K562 (cell line): ENCODE measurements at regions not wholly inside any gene's neighbourhood (a gene's known extent, or its start where the extent isn't known, plus 50 kb on each side); places are given as distances from the start of the nearest gene placed in this dataset.

Experiments used
- MEF2D ChIP-seq: conservative IDR thresholded peaks from 2 replicates; pipeline ENCODE4 v1.6.1; 2016; ENCODE audit warnings: low read depth, missing genetic modification characterization, missing compliant biosample characterization
- PATZ1 ChIP-seq: fragments of 250-450 bp; sonication (Bioruptor Pico); IDR thresholded peaks from 2 replicates; pipeline ENCODE4 v1.5.0; 2020; ENCODE audit warnings: mild to moderate bottlenecking, borderline replicate concordance
- SMAD3 ChIP-seq: fragments of 450-650 bp; formaldehyde crosslinking; conservative IDR thresholded peaks from 2 replicates; pipeline ENCODE4 v1.4.0; 2020; ENCODE audit warnings: mild to moderate bottlenecking
- TOE1 ChIP-seq, 2 experiments: fragments of 450-650 bp in 1 of 2; sonication (generic) in 1 of 2; formaldehyde crosslinking in 1 of 2; IDR thresholded peaks; 2 replicates each; pipeline versions ENCODE4 v1.7.1 to v1.8.0; 2016 to 2022; ENCODE audit warnings: borderline replicate concordance in 2 of 2, mild to moderate bottlenecking in 2 of 2, antibody characterized with exemption in 1 of 2, inconsistent platforms in 1 of 2, low read depth in 1 of 2, missing genetic modification reagents in 1 of 2, moderate library complexity in 1 of 2
- ZBTB11 ChIP-seq, 3 experiments: fragments of 200-800 bp in 1 of 3; fragments of 250-450 bp in 1 of 3; fragments of 450-650 bp in 1 of 3; sonication (Bioruptor Pico) in 1 of 3; sonication (Bioruptor generic) in 1 of 3; formaldehyde crosslinking in 1 of 3; IDR thresholded peaks; 2 replicates each; pipeline versions ENCODE4 v1.6.1 to v1.8.0; 2016 to 2022; ENCODE audit warnings: mild to moderate bottlenecking in 2 of 3, missing genetic modification characterization in 2 of 3, missing compliant biosample characterization in 1 of 3, moderate library complexity in 1 of 3
- ZNF134 ChIP-seq: fragments of 250-450 bp; sonication (Bioruptor Pico); conservative IDR thresholded peaks from 2 replicates; pipeline ENCODE4 v1.4.0; 2020
- ZNF407 ChIP-seq: fragments of 450-650 bp; IDR thresholded peaks from 2 replicates; pipeline ENCODE4 v1.6.1; 2016; ENCODE audit warnings: low read depth
- ZNF589 ChIP-seq: fragments of 200-800 bp; sonication (Bioruptor generic); IDR thresholded peaks from 2 replicates; pipeline ENCODE4 v1.6.1; 2016; ENCODE audit warnings: low read depth, missing genetic modification characterization, missing compliant biosample characterization
- ZNF696 ChIP-seq: fragments of 250-450 bp; sonication (Bioruptor Pico); conservative IDR thresholded peaks from 2 replicates; pipeline ENCODE4 v1.4.0; 2020; ENCODE audit warnings: mild to moderate bottlenecking, moderate library complexity

- TF ChIP-seq ZNF407 (peak; percentile 59; the same call in 1 of the 2 replicates), SMAD3 (CRISPR knock-in tag) (peak; percentile 48; the same call in 1 of the 2 replicates), ZNF134 (CRISPR knock-in tag) (no peak), ZNF696 (CRISPR knock-in tag) (0 out of 2 replicates have a peak, but pooled peaks have one; percentile 37), ZNF589 (no peak), PATZ1 (no peak), MEF2D (tag) (no peak), ZBTB11 (CRISPR knock-in tag; IDR thresholded peaks at IDR 0.05) (no peak), TOE1 (IDR thresholded peaks at IDR 0.05; ENCODE audit: borderline replicate concordance) (no peak), TOE1 (CRISPR knock-in tag; IDR thresholded peaks at IDR 0.05; ENCODE audit: borderline replicate concordance, low read depth) (no peak)
Measured at GRCh38 chr6:27684264-27685211, 211.6 kb upstream of the ZNF184 start (continued).
